ENCODE measurements at regions not wholly inside any gene's neighbourhood (a gene's known extent, or its start where the extent isn't known, plus 50 kb on each side); places are given as distances from the start of the nearest gene placed in this dataset.

DNA sequence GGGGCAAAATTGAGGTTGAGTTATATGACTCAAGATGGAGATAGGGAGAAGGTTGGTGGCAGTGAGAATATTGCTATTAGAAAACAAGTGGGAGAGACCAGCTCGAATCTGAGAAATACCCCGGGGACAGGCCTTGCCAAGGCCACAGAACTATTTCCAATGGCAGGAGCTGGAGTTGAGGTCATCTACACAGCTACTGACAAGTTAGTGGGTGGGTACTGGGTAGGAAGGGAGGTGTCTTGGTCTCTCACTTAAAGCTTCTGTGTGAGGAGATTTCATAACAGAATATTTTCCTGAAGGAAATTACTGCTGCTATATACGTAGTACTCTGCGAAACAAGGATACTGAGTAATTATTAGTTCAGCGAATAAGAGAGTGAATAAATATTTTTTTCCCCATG, 69.4 kb upstream of the ITPRID2 start:
- TF ChIP-seq EP300 (IDR thresholded peaks at IDR 0.05) (no peak), POLR2AphosphoS5 (IDR thresholded peaks at IDR 0.05) (no peak), POLR2A (IDR thresholded peaks at IDR 0.05) (no peak)
- TF ChIP-seq, protein P1, sequence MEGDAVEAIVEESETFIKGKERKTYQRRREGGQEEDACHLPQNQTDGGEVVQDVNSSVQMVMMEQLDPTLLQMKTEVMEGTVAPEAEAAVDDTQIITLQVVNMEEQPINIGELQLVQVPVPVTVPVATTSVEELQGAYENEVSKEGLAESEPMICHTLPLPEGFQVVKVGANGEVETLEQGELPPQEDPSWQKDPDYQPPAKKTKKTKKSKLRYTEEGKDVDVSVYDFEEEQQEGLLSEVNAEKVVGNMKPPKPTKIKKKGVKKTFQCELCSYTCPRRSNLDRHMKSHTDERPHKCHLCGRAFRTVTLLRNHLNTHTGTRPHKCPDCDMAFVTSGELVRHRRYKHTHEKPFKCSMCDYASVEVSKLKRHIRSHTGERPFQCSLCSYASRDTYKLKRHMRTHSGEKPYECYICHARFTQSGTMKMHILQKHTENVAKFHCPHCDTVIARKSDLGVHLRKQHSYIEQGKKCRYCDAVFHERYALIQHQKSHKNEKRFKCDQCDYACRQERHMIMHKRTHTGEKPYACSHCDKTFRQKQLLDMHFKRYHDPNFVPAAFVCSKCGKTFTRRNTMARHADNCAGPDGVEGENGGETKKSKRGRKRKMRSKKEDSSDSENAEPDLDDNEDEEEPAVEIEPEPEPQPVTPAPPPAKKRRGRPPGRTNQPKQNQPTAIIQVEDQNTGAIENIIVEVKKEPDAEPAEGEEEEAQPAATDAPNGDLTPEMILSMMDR (IDR thresholded peaks at IDR 0.05): no peak

Data from suprapubic skin (tissue), 4 donors.